Breast epithelium (tissue), 4 donors: ENCODE measurements at regions not wholly inside any gene's neighbourhood (a gene's known extent, or its start where the extent isn't known, plus 50 kb on each side); places are given as distances from the start of the nearest gene placed in this dataset.

ENCODE experiments used
- DNase-seq, 2 donors: peaks; one replicate each; pipeline ENCODE4 v3.0.0-alpha.2; 2019; ENCODE audit warnings: low spot score in 2 of 2
- H3K27ac ChIP-seq, 2 donors: fragments of 200-600 bp; sonication (generic) in 1 of 2; one replicate each; pipeline ENCODE4 v1.5.1; 2016 to 2019; ENCODE audit warnings: mild to moderate bottlenecking in 1 of 2
- H3K27me3 ChIP-seq, 2 donors: fragments of 200-600 bp; sonication (generic) in 1 of 2; one replicate each; pipeline versions ENCODE4 v1.5.1 to v1.6.0; 2017 to 2019; ENCODE audit warnings: control low read depth in 1 of 2, mild to moderate bottlenecking in 1 of 2
- H3K36me3 ChIP-seq: fragments of 200-600 bp; one replicate; pipeline ENCODE4 v1.5.1; 2019
- H3K4me1 ChIP-seq, 2 donors: fragments of 200-600 bp; sonication (generic); one replicate each; pipeline ENCODE4 v1.5.1; 2016 to 2019; ENCODE audit warnings: control low read depth in 1 of 2
- H3K4me3 ChIP-seq, 3 donors: fragments of 200-600 bp; sonication (generic); 1 replicate in 2 of 3; 2 replicates in 1 of 3; pipeline ENCODE4 v1.5.1; 2016 to 2019; ENCODE audit warnings: mild to moderate bottlenecking in 3 of 3, moderate library complexity in 2 of 3
- H3K9me3 ChIP-seq, 2 donors: fragments of 200-600 bp; sonication (generic) in 1 of 2; one replicate each; pipeline ENCODE4 v1.5.1; 2016 to 2019; ENCODE audit warnings: control low read depth in 1 of 2
- CTCF ChIP-seq, 3 donors: fragments of 450-650 bp; IDR thresholded peaks; one replicate each; pipeline ENCODE4 v1.5.1; 2016 to 2017; ENCODE audit warnings: antibody characterized with exemption in 3 of 3, mild to moderate bottlenecking in 3 of 3, moderate library complexity in 3 of 3
- POLR2A ChIP-seq: fragments of 450-650 bp; IDR thresholded peaks from one replicate; pipeline ENCODE4 v1.6.1; 2016; ENCODE audit warnings: antibody characterized with exemption, mild to moderate bottlenecking, moderate library complexity
- POLR2AphosphoS5 ChIP-seq, 3 donors: sonication (generic); formaldehyde crosslinking; IDR thresholded peaks; one replicate each; pipeline ENCODE4 v1.6.1; 2017; ENCODE audit warnings: antibody characterized with exemption in 3 of 3
- intact Hi-C: fragments of 100-400 bp; cut with DNase I; formaldehyde crosslinking; loops from one replicate; pipeline ENCODE4 v1.15.1; 2023; ENCODE audit warnings: low total_unique reads

- intact Hi-C loops = no loop called here
- Histone ChIP-seq H3K36me3 (no peaks in the 10 kb centered on the region), H3K4me1 (no peaks in the 10 kb centered on the region), H3K4me3 (no peak overlapping the region), H3K27ac (no peak overlapping the region), H3K9me3 (no peaks in the 10 kb centered on the region), H3K27me3 (no peaks in the 10 kb centered on the region)
- TF ChIP-seq POLR2A = no peak
- no peak for TF ChIP-seq POLR2AphosphoS5 (IDR thresholded peaks at IDR 0.05)
- TF ChIP-seq CTCF (IDR thresholded peaks at IDR 0.05) = no peak
- no peak for DNase-seq
These were observed 388.8 kb downstream of the ZFHX3 start for GRCh38 chr16:72658888-72659717.

- no peaks in the 10 kb centered on the region for H3K36me3 ChIP-seq
- TF ChIP-seq POLR2AphosphoS5 (IDR thresholded peaks at IDR 0.05) (no peak), CTCF (IDR thresholded peaks at IDR 0.05) (no peak), POLR2A (no peak)
These were observed 390.1 kb downstream of the ZFHX3 start for GRCh38 chr16:72657791-72658190.

GRCh38 chr16:72657164-72657563 lies 390.8 kb downstream of the ZFHX3 start:
- Histone ChIP-seq H3K27ac (no peak overlapping the region), H3K9me3 (no peaks in the 10 kb centered on the region), H3K4me3 (no peak overlapping the region), H3K4me1 (no peaks in the 10 kb centered on the region), H3K27me3 (no peaks in the 10 kb centered on the region), H3K36me3 (no peaks in the 10 kb centered on the region)
- no peak for DNase-seq
- no peak for TF ChIP-seq POLR2A
- TF ChIP-seq POLR2AphosphoS5 (IDR thresholded peaks at IDR 0.05) = no peak
- no peak for TF ChIP-seq CTCF (IDR thresholded peaks at IDR 0.05)
- intact Hi-C loops = no loop called here

More at GRCh38 chr16:72657791-72658190, 390.1 kb downstream of the ZFHX3 start:
- no peaks in the 10 kb centered on the region for H3K27me3 ChIP-seq
- H3K4me1 ChIP-seq = no peaks in the 10 kb centered on the region
- no peak overlapping the region for H3K27ac ChIP-seq
- intact Hi-C loops = no loop called here
- no peak for DNase-seq
- no peaks in the 10 kb centered on the region for H3K9me3 ChIP-seq
- H3K4me3 ChIP-seq = no peak overlapping the region

GRCh38 chr16:72654535-72654934 lies 393.4 kb downstream of the ZFHX3 start:
- Histone ChIP-seq H3K4me1 (no peaks in the 10 kb centered on the region), H3K9me3 (no peaks in the 10 kb centered on the region), H3K27ac (no peak overlapping the region), H3K27me3 (no peaks in the 10 kb centered on the region), H3K36me3 (no peaks in the 10 kb centered on the region), H3K4me3 (no peak overlapping the region)
- TF ChIP-seq POLR2A = no peak
- TF ChIP-seq POLR2AphosphoS5 (IDR thresholded peaks at IDR 0.05) = no peak
- no peak for TF ChIP-seq CTCF (IDR thresholded peaks at IDR 0.05)
- intact Hi-C loops = no loop called here
- no peak for DNase-seq

GRCh38 chr16:72649254-72649944 lies 398.5 kb downstream of the ZFHX3 start:
- Histone ChIP-seq H3K27ac (no peak overlapping the region), H3K36me3 (no peaks in the 10 kb centered on the region), H3K27me3 (no peaks in the 10 kb centered on the region), H3K9me3 (no peaks in the 10 kb centered on the region), H3K4me3 (no peak overlapping the region), H3K4me1 (no peaks in the 10 kb centered on the region)
- TF ChIP-seq CTCF (IDR thresholded peaks at IDR 0.05) (no peak), POLR2AphosphoS5 (IDR thresholded peaks at IDR 0.05) (no peak), POLR2A (no peak)
- intact Hi-C loops = no loop called here
- DNase-seq = no peak
